OCI-LY3 (cell line): ENCODE measurements at regions not wholly inside any gene's neighbourhood (a gene's known extent, or its start where the extent isn't known, plus 50 kb on each side); places are given as distances from the start of the nearest gene placed in this dataset.

Experiments used
- EZH2phosphoT487 ChIP-seq: fragments of 200-600 bp; shearing (Covaris generic); IDR thresholded peaks from 2 replicates; pipeline ENCODE4 v1.6.1; 2018; ENCODE audit warnings: antibody characterized with exemption, mixed run types, low read depth
- TF ChIP-seq, protein P1 (sequence below): fragments of 200-600, 300-600 bp; sonication (generic); IDR thresholded peaks from 2 replicates; pipeline ENCODE4 v1.5.1; 2014; ENCODE audit warnings: antibody characterized with exemption, low read length, low read depth

- TF ChIP-seq, protein P1, sequence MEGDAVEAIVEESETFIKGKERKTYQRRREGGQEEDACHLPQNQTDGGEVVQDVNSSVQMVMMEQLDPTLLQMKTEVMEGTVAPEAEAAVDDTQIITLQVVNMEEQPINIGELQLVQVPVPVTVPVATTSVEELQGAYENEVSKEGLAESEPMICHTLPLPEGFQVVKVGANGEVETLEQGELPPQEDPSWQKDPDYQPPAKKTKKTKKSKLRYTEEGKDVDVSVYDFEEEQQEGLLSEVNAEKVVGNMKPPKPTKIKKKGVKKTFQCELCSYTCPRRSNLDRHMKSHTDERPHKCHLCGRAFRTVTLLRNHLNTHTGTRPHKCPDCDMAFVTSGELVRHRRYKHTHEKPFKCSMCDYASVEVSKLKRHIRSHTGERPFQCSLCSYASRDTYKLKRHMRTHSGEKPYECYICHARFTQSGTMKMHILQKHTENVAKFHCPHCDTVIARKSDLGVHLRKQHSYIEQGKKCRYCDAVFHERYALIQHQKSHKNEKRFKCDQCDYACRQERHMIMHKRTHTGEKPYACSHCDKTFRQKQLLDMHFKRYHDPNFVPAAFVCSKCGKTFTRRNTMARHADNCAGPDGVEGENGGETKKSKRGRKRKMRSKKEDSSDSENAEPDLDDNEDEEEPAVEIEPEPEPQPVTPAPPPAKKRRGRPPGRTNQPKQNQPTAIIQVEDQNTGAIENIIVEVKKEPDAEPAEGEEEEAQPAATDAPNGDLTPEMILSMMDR: no peak
- no peak for TF ChIP-seq EZH2phosphoT487
Measured at GRCh38 chr6:16824845-16825685, 63.8 kb upstream of the ATXN1 start.
